ENCODE measurements at regions not wholly inside any gene's neighbourhood (a gene's known extent, or its start where the extent isn't known, plus 50 kb on each side); places are given as distances from the start of the nearest gene placed in this dataset.

DNA sequence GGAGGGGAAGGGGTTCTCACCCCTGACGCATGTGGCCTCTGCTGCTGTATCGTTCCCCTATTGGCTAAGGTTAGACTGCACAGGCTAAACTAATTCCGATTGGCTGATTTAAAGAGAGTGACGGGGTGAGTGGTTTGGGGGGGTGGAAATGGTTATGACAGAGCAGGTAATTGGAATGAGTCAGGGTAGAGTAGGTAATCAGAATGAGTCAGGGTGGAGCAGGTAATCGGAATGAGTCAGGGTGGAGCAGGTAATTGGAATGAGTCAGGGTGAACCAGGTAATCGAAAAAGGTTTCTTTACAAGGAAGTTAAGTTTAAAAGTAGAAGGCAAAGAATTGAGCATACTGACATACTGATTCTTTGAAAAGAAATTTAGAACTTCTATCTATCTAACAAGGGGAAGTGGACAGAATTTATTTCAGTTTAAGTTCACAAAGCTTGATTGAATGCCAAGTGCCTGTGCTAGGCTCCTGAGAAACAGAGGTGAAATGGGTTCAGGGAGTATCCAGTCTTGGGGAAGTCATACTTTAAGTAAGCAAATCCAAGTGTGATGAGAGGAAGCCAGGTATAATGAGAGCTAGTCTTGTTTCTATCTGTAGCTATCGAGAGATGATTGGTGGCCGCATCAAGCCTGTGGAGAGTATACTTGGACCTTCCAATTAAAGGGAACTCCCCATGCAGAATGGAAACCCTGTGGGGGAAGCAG lies 58.0 kb downstream of the C11orf91 start:
- TF ChIP-seq, protein P1, sequence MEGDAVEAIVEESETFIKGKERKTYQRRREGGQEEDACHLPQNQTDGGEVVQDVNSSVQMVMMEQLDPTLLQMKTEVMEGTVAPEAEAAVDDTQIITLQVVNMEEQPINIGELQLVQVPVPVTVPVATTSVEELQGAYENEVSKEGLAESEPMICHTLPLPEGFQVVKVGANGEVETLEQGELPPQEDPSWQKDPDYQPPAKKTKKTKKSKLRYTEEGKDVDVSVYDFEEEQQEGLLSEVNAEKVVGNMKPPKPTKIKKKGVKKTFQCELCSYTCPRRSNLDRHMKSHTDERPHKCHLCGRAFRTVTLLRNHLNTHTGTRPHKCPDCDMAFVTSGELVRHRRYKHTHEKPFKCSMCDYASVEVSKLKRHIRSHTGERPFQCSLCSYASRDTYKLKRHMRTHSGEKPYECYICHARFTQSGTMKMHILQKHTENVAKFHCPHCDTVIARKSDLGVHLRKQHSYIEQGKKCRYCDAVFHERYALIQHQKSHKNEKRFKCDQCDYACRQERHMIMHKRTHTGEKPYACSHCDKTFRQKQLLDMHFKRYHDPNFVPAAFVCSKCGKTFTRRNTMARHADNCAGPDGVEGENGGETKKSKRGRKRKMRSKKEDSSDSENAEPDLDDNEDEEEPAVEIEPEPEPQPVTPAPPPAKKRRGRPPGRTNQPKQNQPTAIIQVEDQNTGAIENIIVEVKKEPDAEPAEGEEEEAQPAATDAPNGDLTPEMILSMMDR (conservative IDR thresholded peaks at IDR 0.05 in 1 of 2, IDR thresholded peaks at IDR 0.05 in 1 of 2; ENCODE audit: extremely low read depth in 1 of 2, insufficient read depth in 1 of 2, low read depth in 1 of 2, low read length in 2 of 2): no peak
- TF ChIP-seq EZH2 (IDR thresholded peaks at IDR 0.05; ENCODE audit: borderline replicate concordance, low read length): no peak

Data from mammary epithelial cell (primary cell).